DND-41 (cell line): ENCODE measurements at regions not wholly inside any gene's neighbourhood (a gene's known extent, or its start where the extent isn't known, plus 50 kb on each side); places are given as distances from the start of the nearest gene placed in this dataset.

Experiments used
- CTCF ChIP-seq: IDR thresholded peaks from 2 replicates; pipeline ENCODE4 v1.5.1; 2012; ENCODE audit warnings: borderline replicate concordance, low read length, moderate library complexity, mild to moderate bottlenecking; ENCODE audit not compliant: poor library complexity, severe bottlenecking; ENCODE audit errors: extremely low read depth
- EZH2 ChIP-seq: IDR thresholded peaks from 3 replicates; pipeline ENCODE4 v1.6.1; 2012; ENCODE audit warnings: borderline replicate concordance, low read depth, mild to moderate bottlenecking, moderate library complexity, low read length, inconsistent platforms; ENCODE audit not compliant: severe bottlenecking

GRCh38 chr15:39338251-39338650 is 242.6 kb upstream of the THBS1 start:
- TF ChIP-seq CTCF (no peak), EZH2 (no peak)
